CD14-positive monocyte (primary cell): ENCODE measurements at regions not wholly inside any gene's neighbourhood (a gene's known extent, or its start where the extent isn't known, plus 50 kb on each side); places are given as distances from the start of the nearest gene placed in this dataset.

Experiments
- DNase-seq, 3 donors: peaks; one replicate each; pipeline ENCODE4 v3.0.0-alpha.2; 2011 to 2022
- H2AFZ ChIP-seq: 2 replicates; pipeline ENCODE4 v1.6.0; 2012; ENCODE audit warnings: mild to moderate bottlenecking, low read depth, low read length, inconsistent platforms; ENCODE audit not compliant: insufficient read depth, poor library complexity, severe bottlenecking
- H3K27ac ChIP-seq, 2 donors: 1 replicate in 1 of 2; 2 replicates in 1 of 2; pipeline ENCODE4 v1.5.1; 2012 to 2013; ENCODE audit warnings: low read length in 2 of 2, control low read depth in 1 of 2, inconsistent platforms in 1 of 2, low read depth in 1 of 2, mild to moderate bottlenecking in 1 of 2
- H3K27me3 ChIP-seq, 2 donors: one replicate each; pipeline versions ENCODE4 v1.6.0 to v1.6.1; 2011 to 2013; ENCODE audit warnings: low read length in 2 of 2; ENCODE audit not compliant: control insufficient read depth in 2 of 2, insufficient read depth in 2 of 2
- H3K36me3 ChIP-seq, 2 donors: replicated peaks in 1 of 2; 1 replicate in 1 of 2; 2 replicates in 1 of 2; pipeline versions ENCODE4 v1.5.1 to v1.6.1; 2012 to 2013; ENCODE audit warnings: low read length in 2 of 2, control low read depth in 1 of 2, inconsistent platforms in 1 of 2, mild to moderate bottlenecking in 1 of 2; ENCODE audit not compliant: insufficient read depth in 2 of 2, control insufficient read depth in 1 of 2
- H3K4me1 ChIP-seq, 2 donors: 1 replicate in 1 of 2; 2 replicates in 1 of 2; pipeline versions ENCODE4 v1.5.1 to v1.6.1; 2012 to 2013; ENCODE audit warnings: low read length in 2 of 2, control low read depth in 1 of 2, inconsistent platforms in 1 of 2, mild to moderate bottlenecking in 1 of 2, moderate library complexity in 1 of 2; ENCODE audit not compliant: insufficient read depth in 2 of 2, control insufficient read depth in 1 of 2
- H3K4me2 ChIP-seq: replicated peaks from 2 replicates; pipeline ENCODE3; 2012; ENCODE audit warnings: low read length, moderate library complexity, mild to moderate bottlenecking; ENCODE audit not compliant: poor library complexity, severe bottlenecking; ENCODE audit errors: extremely low read depth
- H3K4me3 ChIP-seq, 3 experiments: fragments of 200-600 bp in 1 of 3; sonication (generic) in 1 of 3; replicated peaks in 1 of 3; 1 replicate in 2 of 3; 2 replicates in 1 of 3; pipeline ENCODE4 v1.5.1; 2011 to 2013; ENCODE audit warnings: low read length in 3 of 3, mild to moderate bottlenecking in 3 of 3, control low read depth in 2 of 3, low read depth in 2 of 3, inconsistent platforms in 1 of 3, moderate library complexity in 1 of 3
- H3K79me2 ChIP-seq: 2 replicates; pipeline ENCODE4 v1.6.0; 2012; ENCODE audit warnings: mild to moderate bottlenecking, control low read depth, inconsistent platforms, low read length, moderate library complexity; ENCODE audit not compliant: insufficient read depth
- H3K9ac ChIP-seq: 2 replicates; pipeline ENCODE4 v1.6.0; 2017; ENCODE audit warnings: low read length, mild to moderate bottlenecking; ENCODE audit not compliant: insufficient read depth, poor library complexity, severe bottlenecking
- H3K9me3 ChIP-seq, 2 donors: replicated peaks in 1 of 2; 1 replicate in 1 of 2; 2 replicates in 1 of 2; pipeline versions ENCODE4 v1.5.1 to v1.6.1; 2012 to 2013; ENCODE audit warnings: low read length in 2 of 2, control low read depth in 1 of 2; ENCODE audit not compliant: control insufficient read depth in 1 of 2, insufficient read depth in 1 of 2
- H4K20me1 ChIP-seq: 2 replicates; pipeline ENCODE4 v1.6.0; 2012; ENCODE audit warnings: mild to moderate bottlenecking, low read length, control low read depth, moderate library complexity; ENCODE audit not compliant: insufficient read depth
- H3K27ac Mint-ChIP-seq, 7 donors: one replicate each; pipeline ENCODE4 v1.8.0; 2020; ENCODE audit warnings: mild to moderate bottlenecking in 7 of 7, mixed read lengths in 7 of 7, moderate library complexity in 6 of 7, inconsistent platforms in 2 of 7
- H3K27me3 Mint-ChIP-seq, 3 donors: one replicate each; pipeline ENCODE4 v1.8.0; 2021 to 2022; ENCODE audit warnings: low read depth in 3 of 3, mild to moderate bottlenecking in 3 of 3, mixed read lengths in 3 of 3, moderate library complexity in 3 of 3, inconsistent platforms in 1 of 3
- H3K36me3 Mint-ChIP-seq, 2 donors: one replicate each; pipeline ENCODE4 v1.8.0; 2020; ENCODE audit warnings: mixed read lengths in 2 of 2, inconsistent platforms in 1 of 2, mild to moderate bottlenecking in 1 of 2
- H3K4me1 Mint-ChIP-seq: one replicate; pipeline ENCODE4 v1.8.0; 2020; ENCODE audit warnings: mild to moderate bottlenecking, mixed read lengths
- H3K4me3 Mint-ChIP-seq, 2 donors: one replicate each; pipeline ENCODE4 v1.8.0; 2020; ENCODE audit warnings: mild to moderate bottlenecking in 2 of 2, mixed read lengths in 2 of 2, moderate library complexity in 1 of 2
- H3K9me3 Mint-ChIP-seq, 7 donors: one replicate each; pipeline ENCODE4 v1.8.0; 2020 to 2022; ENCODE audit warnings: mixed read lengths in 7 of 7, mild to moderate bottlenecking in 6 of 7, moderate library complexity in 6 of 7, inconsistent platforms in 2 of 7
- CTCF ChIP-seq: fragments of 200-600 bp; IDR thresholded peaks from one replicate; pipeline ENCODE4 v1.8.0; 2022; ENCODE audit warnings: antibody characterized with exemption, mild to moderate bottlenecking
- WGBS: methylation state at CpG from one replicate; pipeline ENCODE4 v1.1.5; 2013; ENCODE audit warnings: missing lambda C conversion rate; ENCODE audit not compliant: insufficient coverage; 5-methylcytosine and 5-hydroxymethylcytosine counted together
- intact Hi-C, 2 donors: fragments of 100-400 bp; cut with micrococcal nuclease; formaldehyde crosslinking; loops; one replicate each; pipeline versions ENCODE4 v1.15.0 to v1.15.1; 2023

GRCh38 chr10:45147000-45147399 lies 146.3 kb downstream of the ZNF22 start:
- no peak overlapping the region for H3K27ac ChIP-seq
- no peaks in the 10 kb centered on the region for H3K27me3 Mint-ChIP-seq
- no peak overlapping the region for H3K27ac Mint-ChIP-seq
- no peak overlapping the region for H3K9ac ChIP-seq
- H4K20me1 ChIP-seq, result no peaks in the 10 kb centered on the region
- intact Hi-C loops, result no loop called here
- no peaks in the 10 kb centered on the region for H3K27me3 ChIP-seq
- H3K4me3 Mint-ChIP-seq, result no peak overlapping the region
- H3K4me1 Mint-ChIP-seq, result peaks cover 9% of the 10 kb centered on the region
- 100% methylated on average over 2 of the region's 3 CpGs for WGBS
- no peak overlapping the region for H2AFZ ChIP-seq
- no peaks in the 10 kb centered on the region for H3K36me3 Mint-ChIP-seq
- DNase-seq, result no peak
- H3K9me3 ChIP-seq, result no peaks in the 10 kb centered on the region
- H3K4me3 ChIP-seq, result no peak overlapping the region
- H3K4me1 ChIP-seq, result peaks cover 0 to 2% of the 10 kb centered on the region in 2 donors
- TF ChIP-seq CTCF, result no peak
- no peaks in the 10 kb centered on the region for H3K9me3 Mint-ChIP-seq
- no peaks in the 10 kb centered on the region for H3K79me2 ChIP-seq
- no peaks in the 10 kb centered on the region for H3K36me3 ChIP-seq
- no peak overlapping the region for H3K4me2 ChIP-seq

- H3K4me2 ChIP-seq, result no peak overlapping the region
- H3K36me3 ChIP-seq, result no peaks in the 10 kb centered on the region
- intact Hi-C loops, result no loop called here
- no peaks in the 10 kb centered on the region for H3K9me3 ChIP-seq
- Mint-ChIP-seq H3K4me1 (no peaks in the 10 kb centered on the region), H3K36me3 (no peaks in the 10 kb centered on the region), H3K9me3 (no peaks in the 10 kb centered on the region), H3K27ac (no peak overlapping the region), H3K27me3 (peaks cover 0 to 3% (median 0%) of the 10 kb centered on the region in 3 donors), H3K4me3 (no peak overlapping the region)
- TF ChIP-seq CTCF, result no peak
- no peak overlapping the region for H2AFZ ChIP-seq
- H3K4me3 ChIP-seq, result no peak overlapping the region
- no peak overlapping the region for H3K27ac ChIP-seq
- H4K20me1 ChIP-seq, result no peaks in the 10 kb centered on the region
- 93% methylated on average over 8 of the region's 9 CpGs for WGBS
- H3K79me2 ChIP-seq, result no peaks in the 10 kb centered on the region
- DNase-seq, result no peak
- H3K4me1 ChIP-seq, result no peaks in the 10 kb centered on the region
- H3K27me3 ChIP-seq, result no peaks in the 10 kb centered on the region
- no peak overlapping the region for H3K9ac ChIP-seq
Observed at GRCh38 chr10:45150997-45151396, 150.3 kb downstream of the ZNF22 start.
